Fibroblast of lung (primary cell): ENCODE measurements at regions not wholly inside any gene's neighbourhood (a gene's known extent, or its start where the extent isn't known, plus 50 kb on each side); places are given as distances from the start of the nearest gene placed in this dataset.

Source experiments
- EZH2 ChIP-seq: IDR thresholded peaks from 2 replicates; pipeline ENCODE4 v1.5.1; 2012; ENCODE audit warnings: low read length, control low read depth, mild to moderate bottlenecking; ENCODE audit errors: missing control alignments
- TF ChIP-seq, protein P1 (sequence below), 2 donors: IDR thresholded peaks in 1 of 2; conservative IDR thresholded peaks in 1 of 2; 1 replicate in 1 of 2; 2 replicates in 1 of 2; pipeline ENCODE4 v1.5.1; 2011 to 2012; ENCODE audit warnings: low read length in 2 of 2, control low read depth in 1 of 2, inconsistent platforms in 1 of 2, low read depth in 1 of 2, mild to moderate bottlenecking in 1 of 2

DNA sequence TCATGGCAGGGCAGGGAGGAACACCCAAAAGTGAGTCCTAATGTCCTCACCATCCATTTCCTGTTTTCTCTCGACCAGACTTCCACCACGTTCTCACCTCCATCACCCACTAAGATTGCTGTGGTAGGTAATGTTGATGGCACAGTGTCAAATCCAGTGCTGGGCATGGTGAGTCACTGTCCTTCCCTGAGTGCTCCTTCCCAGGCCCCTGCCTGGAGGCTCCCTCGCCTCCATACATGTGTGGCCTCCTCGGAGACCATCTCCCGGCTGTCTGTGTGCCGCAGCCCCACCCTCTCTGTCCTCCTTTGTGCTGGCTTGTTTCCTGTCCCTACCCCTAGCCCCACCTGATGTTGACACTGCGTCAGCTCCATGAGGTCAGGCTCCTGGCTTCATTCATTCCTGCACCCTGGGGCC, 177.5 kb downstream of the SYK start:
- TF ChIP-seq, protein P1, sequence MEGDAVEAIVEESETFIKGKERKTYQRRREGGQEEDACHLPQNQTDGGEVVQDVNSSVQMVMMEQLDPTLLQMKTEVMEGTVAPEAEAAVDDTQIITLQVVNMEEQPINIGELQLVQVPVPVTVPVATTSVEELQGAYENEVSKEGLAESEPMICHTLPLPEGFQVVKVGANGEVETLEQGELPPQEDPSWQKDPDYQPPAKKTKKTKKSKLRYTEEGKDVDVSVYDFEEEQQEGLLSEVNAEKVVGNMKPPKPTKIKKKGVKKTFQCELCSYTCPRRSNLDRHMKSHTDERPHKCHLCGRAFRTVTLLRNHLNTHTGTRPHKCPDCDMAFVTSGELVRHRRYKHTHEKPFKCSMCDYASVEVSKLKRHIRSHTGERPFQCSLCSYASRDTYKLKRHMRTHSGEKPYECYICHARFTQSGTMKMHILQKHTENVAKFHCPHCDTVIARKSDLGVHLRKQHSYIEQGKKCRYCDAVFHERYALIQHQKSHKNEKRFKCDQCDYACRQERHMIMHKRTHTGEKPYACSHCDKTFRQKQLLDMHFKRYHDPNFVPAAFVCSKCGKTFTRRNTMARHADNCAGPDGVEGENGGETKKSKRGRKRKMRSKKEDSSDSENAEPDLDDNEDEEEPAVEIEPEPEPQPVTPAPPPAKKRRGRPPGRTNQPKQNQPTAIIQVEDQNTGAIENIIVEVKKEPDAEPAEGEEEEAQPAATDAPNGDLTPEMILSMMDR (conservative IDR thresholded peaks at IDR 0.05 in 1 of 2, IDR thresholded peaks at IDR 0.05 in 1 of 2; ENCODE audit: low read depth in 1 of 2, low read length in 2 of 2): no peak
- TF ChIP-seq EZH2: no peak
